IMR-90 (cell line): ENCODE measurements at regions not wholly inside any gene's neighbourhood (a gene's known extent, or its start where the extent isn't known, plus 50 kb on each side); places are given as distances from the start of the nearest gene placed in this dataset.
"Not testable (repeated sequence)": the region's sequence is repeated elsewhere in the genome, so short reads cannot be mapped to it uniquely, and the experiment has no call there.

ENCODE experiments used
- CHD1 ChIP-seq: IDR thresholded peaks from 2 replicates; pipeline ENCODE4 v1.6.1; 2012; ENCODE audit warnings: low read depth, low read length, improper control_type of control experiment
- CTCF ChIP-seq: conservative IDR thresholded peaks from 2 replicates; pipeline ENCODE4 v1.5.1; 2012; ENCODE audit warnings: mild to moderate bottlenecking, low read depth, low read length, improper control_type of control experiment
- MAZ ChIP-seq: IDR thresholded peaks from 2 replicates; pipeline ENCODE4 v1.6.1; 2012; ENCODE audit warnings: low read depth, mild to moderate bottlenecking, low read length, improper control_type of control experiment, moderate library complexity, borderline replicate concordance
- MXI1 ChIP-seq: IDR thresholded peaks from 2 replicates; pipeline ENCODE4 v1.6.1; 2012; ENCODE audit warnings: low read depth, mild to moderate bottlenecking, low read length, moderate library complexity, borderline replicate concordance
- NFE2L2 ChIP-seq: fragments of 150-350 bp; IDR thresholded peaks from 2 replicates; pipeline ENCODE4 v1.6.1; 2016; ENCODE audit warnings: low read depth, mild to moderate bottlenecking, low read length
- POLR2A ChIP-seq: IDR thresholded peaks from 2 replicates; pipeline ENCODE4 v1.6.1; 2012; ENCODE audit warnings: mild to moderate bottlenecking, low read depth, low read length
- RAD21 ChIP-seq: IDR thresholded peaks from 2 replicates; pipeline ENCODE4 v1.6.1; 2012; ENCODE audit warnings: low read length, improper control_type of control experiment
- SMC3 ChIP-seq: fragments of 150-350 bp; IDR thresholded peaks from 2 replicates; pipeline ENCODE4 v1.6.1; 2016; ENCODE audit warnings: low read depth, mild to moderate bottlenecking, antibody characterized with exemption, low read length, moderate library complexity
- USF2 ChIP-seq: fragments of 150-350 bp; IDR thresholded peaks from 2 replicates; pipeline ENCODE4 v1.6.1; 2017; ENCODE audit warnings: mild to moderate bottlenecking, antibody characterized with exemption, low read length, low read depth

- not testable (repeated sequence) for TF ChIP-seq MAZ, CTCF, CHD1, USF2, POLR2A, MXI1, SMC3, NFE2L2, RAD21
These were observed 947.1 kb upstream of the DEFB115 start for GRCh38 chr20:30310385-30310784.
